ENCODE measurements at regions not wholly inside any gene's neighbourhood (a gene's known extent, or its start where the extent isn't known, plus 50 kb on each side); places are given as distances from the start of the nearest gene placed in this dataset.

- Histone ChIP-seq H3K9me3 (no peaks in the 10 kb centered on the region), H3K36me3 (no peaks in the 10 kb centered on the region), H3K27me3 (no peaks in the 10 kb centered on the region), H3K4me3 (ENCODE audit: low read depth, low read length) (no peak overlapping the region), H3K4me1 (no peaks in the 10 kb centered on the region)
- TF ChIP-seq CTCF (IDR thresholded peaks at IDR 0.05; ENCODE audit: low read depth, low read length): no peak
- DNase-seq: no peak
These were observed 439.4 kb upstream of the CPEB2 start for GRCh38 chr4:14562901-14563300.

GRCh38 chr4:14564281-14564680 is 438.0 kb upstream of the CPEB2 start:
- Histone ChIP-seq H3K4me1 (no peaks in the 10 kb centered on the region), H3K4me3 (ENCODE audit: low read depth, low read length) (no peak overlapping the region), H3K9me3 (no peaks in the 10 kb centered on the region), H3K27me3 (no peaks in the 10 kb centered on the region), H3K36me3 (no peaks in the 10 kb centered on the region)
- no peak for DNase-seq
- TF ChIP-seq CTCF (IDR thresholded peaks at IDR 0.05; ENCODE audit: low read depth, low read length): no peak

- Histone ChIP-seq H3K4me1 (no peaks in the 10 kb centered on the region), H3K4me3 (ENCODE audit: low read depth, low read length) (no peak overlapping the region), H3K27me3 (no peaks in the 10 kb centered on the region), H3K36me3 (no peaks in the 10 kb centered on the region), H3K9me3 (no peaks in the 10 kb centered on the region)
- no peak for DNase-seq
- TF ChIP-seq CTCF (IDR thresholded peaks at IDR 0.05; ENCODE audit: low read depth, low read length): no peak
These were observed 435.8 kb upstream of the CPEB2 start for GRCh38 chr4:14566518-14566917.

- Histone ChIP-seq H3K27me3 (no peaks in the 10 kb centered on the region), H3K36me3 (no peaks in the 10 kb centered on the region), H3K4me3 (ENCODE audit: low read depth, low read length) (no peak overlapping the region), H3K9me3 (no peaks in the 10 kb centered on the region), H3K4me1 (no peaks in the 10 kb centered on the region)
- TF ChIP-seq CTCF (IDR thresholded peaks at IDR 0.05; ENCODE audit: low read depth, low read length): no peak
- no peak for DNase-seq
These were observed 433.9 kb upstream of the CPEB2 start for GRCh38 chr4:14568351-14568750.

GRCh38 chr4:14575289-14575688 is 427.0 kb upstream of the CPEB2 start:
- DNase-seq: no peak
- Histone ChIP-seq H3K9me3 (no peaks in the 10 kb centered on the region), H3K4me3 (ENCODE audit: low read depth, low read length) (no peak overlapping the region), H3K36me3 (no peaks in the 10 kb centered on the region), H3K4me1 (no peaks in the 10 kb centered on the region), H3K27me3 (no peaks in the 10 kb centered on the region)
- TF ChIP-seq CTCF (IDR thresholded peaks at IDR 0.05; ENCODE audit: low read depth, low read length): no peak

- no peak for TF ChIP-seq CTCF (IDR thresholded peaks at IDR 0.05; ENCODE audit: low read depth, low read length)
- no peak for DNase-seq
- no peaks in the 10 kb centered on the region for H3K27me3 ChIP-seq
- H3K36me3 ChIP-seq: no peaks in the 10 kb centered on the region
- no peaks in the 10 kb centered on the region for H3K9me3 ChIP-seq
- H3K4me1 ChIP-seq: no peaks in the 10 kb centered on the region
- H3K4me3 ChIP-seq (ENCODE audit: low read depth, low read length): no peak overlapping the region
These were observed 426.4 kb upstream of the CPEB2 start for GRCh38 chr4:14575919-14576318.

All from BE2C (cell line).